GM18498 (cell line): ENCODE measurements at regions not wholly inside any gene's neighbourhood (a gene's known extent, or its start where the extent isn't known, plus 50 kb on each side); places are given as distances from the start of the nearest gene placed in this dataset.

Source experiments
- ATAC-seq: cut with Tn5 transposase; IDR thresholded peaks from one replicate; pipeline ENCODE4 v1.9.1; 2021; ENCODE audit warnings: mild to moderate bottlenecking, moderate library complexity; ENCODE audit not compliant: unreplicated experiment

DNA sequence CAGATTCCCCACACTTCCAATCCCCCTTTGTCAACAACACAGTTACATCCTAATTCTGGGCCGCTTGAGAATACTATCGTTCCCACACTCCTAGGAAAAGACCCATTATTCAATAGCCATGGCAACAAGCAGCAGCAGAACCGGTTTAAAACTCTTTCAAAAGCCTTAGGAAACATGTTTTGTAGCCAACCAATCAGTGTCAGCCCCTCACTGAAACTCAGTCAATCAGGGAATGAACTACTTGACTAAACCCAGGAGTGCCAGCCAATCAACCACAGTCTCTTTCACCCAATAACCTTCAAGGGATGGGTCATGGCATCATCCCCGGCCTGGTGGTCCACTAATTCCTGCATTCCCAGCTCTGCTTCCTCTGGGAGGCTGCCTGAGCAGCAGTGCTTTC lies 204.8 kb upstream of the HS6ST1 start:
- no peak for ATAC-seq

DNA sequence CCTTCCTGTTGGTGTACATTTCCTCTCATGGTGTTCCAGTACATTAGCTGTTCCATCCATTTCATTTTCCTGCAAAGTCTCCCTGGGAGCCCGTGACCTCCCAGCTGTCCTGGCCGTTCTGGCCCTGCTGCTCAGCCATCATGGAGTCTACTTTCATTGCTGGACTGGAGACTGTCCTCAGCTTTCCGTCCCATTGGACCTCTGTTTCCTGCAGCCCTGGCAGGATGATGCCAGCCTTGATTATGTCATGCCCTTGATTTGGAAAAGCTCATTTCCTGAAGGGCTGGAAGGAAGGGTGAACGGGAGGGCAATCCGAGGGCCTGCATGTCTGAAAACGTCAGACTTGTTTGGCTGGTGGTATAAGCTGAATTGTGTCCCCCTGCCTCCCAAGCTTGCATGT lies 205.5 kb upstream of the HS6ST1 start:
- ATAC-seq, result no peak

- ATAC-seq, result no peak
These were observed 207.0 kb upstream of the HS6ST1 start for GRCh38 chr2:128525653-128526052.

- ATAC-seq, result no peak
These were observed 207.8 kb upstream of the HS6ST1 start for GRCh38 chr2:128526455-128526976.

DNA sequence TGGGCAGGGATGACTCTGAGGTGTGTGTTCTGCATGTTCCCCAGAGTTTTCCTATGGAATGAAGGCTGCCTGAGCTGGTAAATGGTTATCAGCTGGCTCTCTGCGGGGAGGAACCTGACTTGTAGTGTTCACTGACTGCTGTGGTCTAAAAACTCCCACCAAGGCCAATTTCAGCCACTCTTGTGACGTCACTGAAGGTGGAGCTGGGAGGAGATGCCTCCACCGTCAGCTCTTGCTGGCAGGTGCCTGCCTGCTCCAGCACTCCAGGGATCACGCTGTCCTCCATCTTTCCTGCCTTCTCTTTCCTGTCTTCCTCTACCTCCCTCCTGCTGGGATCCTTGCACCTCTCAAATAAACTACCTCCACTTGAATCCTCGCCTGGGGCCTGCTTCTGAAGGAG lies 209.5 kb upstream of the HS6ST1 start:
- ATAC-seq, result no peak

- ATAC-seq, result no peak
These were observed 211.4 kb upstream of the HS6ST1 start for GRCh38 chr2:128530025-128530573.

GRCh38 chr2:128531856-128532255 lies 213.2 kb upstream of the HS6ST1 start:
- no peak for ATAC-seq

DNA sequence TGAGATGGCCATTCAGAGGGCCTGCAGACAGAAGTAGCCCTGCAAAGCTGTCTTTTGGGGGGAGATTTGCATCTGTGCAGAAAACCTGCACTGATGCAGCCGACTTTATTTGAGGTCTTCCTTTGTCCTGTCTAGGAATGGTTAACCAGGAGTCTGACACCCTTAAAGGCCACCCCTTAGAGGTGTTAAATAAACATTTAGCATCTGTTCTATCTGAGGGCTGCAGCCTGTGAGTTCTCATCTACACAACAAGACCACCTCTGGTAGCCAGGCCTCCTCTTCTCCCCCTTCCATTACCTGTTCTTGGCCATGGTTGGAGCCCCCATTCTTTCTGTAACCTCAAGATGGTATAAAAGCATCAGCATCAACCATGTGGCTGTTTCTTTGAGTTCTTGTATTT lies 214.4 kb upstream of the HS6ST1 start:
- ATAC-seq, result no peak

GRCh38 chr2:128534688-128535392 lies 216.2 kb upstream of the HS6ST1 start:
- ATAC-seq, result no peak

- no peak for ATAC-seq
These were observed 217.3 kb upstream of the HS6ST1 start for GRCh38 chr2:128535953-128536352.

GRCh38 chr2:128536925-128537620 lies 218.4 kb upstream of the HS6ST1 start:
- ATAC-seq, result no peak

DNA sequence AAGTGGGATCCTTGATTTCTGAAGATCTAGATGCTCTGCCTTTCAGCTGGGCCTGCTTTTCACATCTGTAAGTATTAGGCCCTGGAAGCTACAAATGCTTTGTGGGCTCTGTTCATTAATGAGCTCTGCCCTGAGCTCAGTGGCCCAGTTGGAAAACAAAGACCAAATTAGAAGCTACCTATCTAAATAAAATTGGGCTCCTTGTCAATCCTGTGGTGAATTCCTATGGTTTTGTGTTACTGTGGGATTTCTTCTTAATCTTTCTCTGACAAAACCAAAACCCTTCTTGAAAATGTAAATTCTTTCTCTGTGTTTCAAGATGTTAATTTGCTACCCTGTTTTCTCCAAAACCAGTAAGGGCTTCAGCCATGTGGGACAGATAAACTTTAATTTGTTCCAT lies 219.0 kb upstream of the HS6ST1 start:
- no peak for ATAC-seq

DNA sequence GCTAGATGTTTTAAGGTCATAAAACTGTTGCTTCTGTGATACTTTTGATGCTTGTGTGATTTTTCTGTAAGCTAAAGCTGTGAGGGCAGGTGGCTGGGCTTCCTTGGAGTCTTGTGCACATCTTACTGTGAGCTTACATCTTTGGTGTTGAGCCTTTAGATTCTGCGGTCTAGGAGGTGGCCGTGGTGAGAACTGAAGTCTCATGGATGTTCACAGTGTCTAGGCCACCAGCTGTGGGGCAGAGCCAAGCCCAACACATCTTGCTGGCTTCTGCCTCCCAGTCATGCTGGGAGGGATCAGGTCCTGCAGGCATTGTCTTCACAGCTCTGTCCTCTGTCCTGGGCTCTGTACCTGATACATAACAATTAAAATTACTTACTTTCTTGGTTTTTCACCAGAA lies 219.7 kb upstream of the HS6ST1 start:
- ATAC-seq, result no peak

GRCh38 chr2:128540670-128541069 lies 222.0 kb upstream of the HS6ST1 start:
- no peak for ATAC-seq

DNA sequence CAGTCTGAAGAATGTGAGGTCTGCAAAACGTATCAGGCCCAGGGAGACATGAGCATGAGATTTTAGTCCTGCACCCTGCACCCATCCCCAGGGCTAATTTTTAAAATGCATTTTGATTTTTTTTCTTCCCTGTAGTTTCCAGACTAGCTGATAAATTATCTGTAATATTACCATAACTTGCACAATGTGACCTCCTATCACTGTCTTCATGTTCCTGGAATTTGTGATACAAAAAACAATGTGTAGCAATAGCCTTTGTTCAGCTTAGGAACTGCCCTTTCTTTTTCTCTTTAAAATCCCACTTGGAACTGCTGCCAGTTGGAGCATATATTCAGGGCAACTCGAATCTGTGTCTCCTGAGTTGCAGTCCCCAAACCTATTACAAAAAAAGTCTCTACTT lies 222.8 kb upstream of the HS6ST1 start:
- no peak for ATAC-seq

GRCh38 chr2:128543036-128543435 lies 224.4 kb upstream of the HS6ST1 start:
- ATAC-seq, result no peak

GRCh38 chr2:128543646-128544045 lies 225.0 kb upstream of the HS6ST1 start:
- no peak for ATAC-seq

DNA sequence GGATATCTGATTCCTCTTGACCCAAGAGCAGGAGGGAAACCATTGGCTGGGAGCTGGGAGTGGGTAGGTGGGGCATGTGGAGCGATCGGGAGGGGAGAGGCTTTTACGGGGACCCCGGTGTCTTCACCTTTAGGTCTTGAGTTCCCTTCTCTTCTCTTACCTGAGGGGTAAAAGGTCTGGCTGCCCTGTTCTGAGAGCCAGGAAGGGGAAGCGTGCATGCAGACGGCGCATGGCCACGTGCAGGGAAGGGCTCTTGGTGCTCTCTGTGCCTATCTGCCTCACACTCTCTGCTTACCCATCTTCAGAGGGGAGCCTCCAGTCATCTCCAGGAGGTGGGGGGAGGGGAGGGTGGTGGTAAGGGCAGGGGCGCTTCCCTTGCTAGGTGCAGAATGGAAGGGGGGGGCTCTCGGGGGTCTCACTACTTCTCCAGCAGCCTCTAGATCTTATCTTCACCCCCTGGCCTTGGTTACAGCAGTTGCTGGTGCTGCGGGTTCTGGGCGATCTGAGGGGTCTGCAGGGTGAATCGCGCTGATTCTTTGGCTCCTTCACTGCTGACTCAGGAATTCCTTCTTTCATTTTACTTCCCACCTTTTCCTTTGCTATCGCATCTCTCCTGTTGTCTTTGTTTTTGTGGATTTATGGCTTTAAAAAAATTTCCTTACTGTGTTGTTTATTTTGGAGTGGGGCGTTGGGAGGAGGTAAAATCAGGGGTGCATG lies 225.8 kb upstream of the HS6ST1 start:
- no peak for ATAC-seq

GRCh38 chr2:128545085-128545484 lies 226.4 kb upstream of the HS6ST1 start:
- ATAC-seq, result no peak

GRCh38 chr2:128545829-128546228 lies 227.2 kb upstream of the HS6ST1 start:
- no peak for ATAC-seq

DNA sequence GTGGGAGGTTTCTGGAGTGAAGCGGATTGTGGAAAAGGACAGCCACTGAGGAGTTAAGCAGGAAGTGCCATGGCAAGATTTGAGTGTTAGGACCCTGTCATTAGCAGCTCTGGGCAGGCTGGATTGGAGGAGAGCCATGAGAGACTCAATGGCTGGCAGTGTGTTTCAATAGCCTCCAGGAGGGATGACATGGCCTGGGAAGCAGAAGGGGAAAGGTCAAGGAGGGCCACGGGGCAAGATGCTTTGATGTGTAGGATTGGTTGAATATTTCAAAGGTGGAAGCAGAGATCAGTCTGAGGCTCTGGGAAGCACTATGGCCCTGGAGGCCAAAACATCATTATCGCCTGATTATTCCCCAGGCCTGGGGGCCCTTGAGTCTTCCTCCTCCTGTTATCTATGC lies 229.0 kb upstream of the HS6ST1 start:
- no peak for ATAC-seq
